Activated CD4-positive, alpha-beta memory T cell treated with anti-CD3 and anti-CD28 coated beads for 36 hours (primary cell): ENCODE measurements at regions not wholly inside any gene's neighbourhood (a gene's known extent, or its start where the extent isn't known, plus 50 kb on each side); places are given as distances from the start of the nearest gene placed in this dataset.

Experiments
- CTCF ChIA-PET: fragments of 350-600 bp; sonication (Branson Sonifier 250); formaldehyde crosslinking; loops from one replicate; lab custom pipeline; 2021; ENCODE audit warnings: antibody characterized with exemption, inconsistent platforms; lab: Charles Lee
- POLR2A ChIA-PET: fragments of 350-600 bp; sonication (Branson Sonifier 250); formaldehyde crosslinking; loops from one replicate; lab custom pipeline; 2021; ENCODE audit warnings: antibody characterized with exemption; lab: Charles Lee
- DNase-seq: peaks from one replicate; pipeline ENCODE4 v3.0.0-alpha.2; 2020
- H3K27ac Mint-ChIP-seq: one replicate; pipeline ENCODE4 v1.8.0; 2021; ENCODE audit warnings: mixed read lengths
- H3K27me3 Mint-ChIP-seq: one replicate; pipeline ENCODE4 v1.8.0; 2021; ENCODE audit warnings: mixed read lengths
- H3K36me3 Mint-ChIP-seq: one replicate; pipeline ENCODE4 v1.8.0; 2021; ENCODE audit warnings: mixed read lengths
- H3K4me1 Mint-ChIP-seq: one replicate; pipeline ENCODE4 v1.8.0; 2021; ENCODE audit warnings: low read depth, mixed read lengths
- H3K4me3 Mint-ChIP-seq: one replicate; pipeline ENCODE4 v1.8.0; 2021; ENCODE audit warnings: mild to moderate bottlenecking, mixed read lengths
- H3K9me3 Mint-ChIP-seq: one replicate; pipeline ENCODE4 v1.8.0; 2021; ENCODE audit warnings: mixed read lengths
- intact Hi-C: fragments of 100-400 bp; cut with micrococcal nuclease; formaldehyde crosslinking; loops from one replicate; pipeline ENCODE4 v1.15.1; 2023

DNA sequence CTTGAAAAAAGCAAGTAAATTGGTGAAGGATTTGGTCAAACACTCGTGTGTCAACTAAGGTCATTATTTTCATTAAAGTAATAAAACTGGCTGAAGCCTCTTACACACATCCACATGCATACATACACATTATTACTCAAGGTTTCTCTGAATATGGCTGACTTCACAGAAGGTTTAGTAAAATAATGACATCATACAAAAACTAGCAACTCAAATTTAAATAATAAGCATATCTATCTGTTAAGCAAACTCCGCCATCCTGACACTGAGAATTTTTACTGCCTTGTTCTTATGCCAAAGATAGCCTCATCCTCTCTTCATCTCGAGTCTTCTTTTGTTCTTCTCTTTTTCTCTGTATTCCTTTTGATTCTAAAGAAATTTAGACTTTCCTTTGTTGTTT lies 739.1 kb downstream of the GBE1 start:
- Mint-ChIP-seq H3K9me3 (peaks cover 14% of the 10 kb centered on the region), H3K36me3 (no peaks in the 10 kb centered on the region), H3K4me3 (no peak overlapping the region), H3K27ac (no peak overlapping the region), H3K27me3 (no peaks in the 10 kb centered on the region), H3K4me1 (no peaks in the 10 kb centered on the region)
- no peak for DNase-seq
- intact Hi-C loops: no loop called here
- ChIA-PET POLR2A (no interaction called here), CTCF (no interaction called here)

DNA sequence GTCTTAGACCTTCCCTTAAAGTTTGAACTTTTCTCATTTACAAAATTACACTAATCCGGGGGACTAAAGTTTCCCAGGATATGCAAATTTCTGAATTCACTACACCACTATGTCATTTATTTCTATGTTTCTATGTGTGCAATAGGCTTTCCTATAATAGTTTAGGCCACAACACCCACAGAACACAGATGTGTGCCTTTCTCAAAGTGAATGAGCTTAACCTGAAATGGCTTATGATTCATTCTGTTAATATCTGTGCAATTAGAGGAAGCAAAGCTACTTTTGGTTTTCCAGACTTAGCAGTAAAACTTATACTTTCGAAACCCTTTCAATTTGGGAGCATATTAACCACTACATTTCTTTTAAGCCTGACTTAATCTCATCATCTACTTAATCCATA lies 748.1 kb downstream of the GBE1 start:
- POLR2A ChIA-PET: no interaction called here
- H3K27ac Mint-ChIP-seq: no peak overlapping the region

DNA sequence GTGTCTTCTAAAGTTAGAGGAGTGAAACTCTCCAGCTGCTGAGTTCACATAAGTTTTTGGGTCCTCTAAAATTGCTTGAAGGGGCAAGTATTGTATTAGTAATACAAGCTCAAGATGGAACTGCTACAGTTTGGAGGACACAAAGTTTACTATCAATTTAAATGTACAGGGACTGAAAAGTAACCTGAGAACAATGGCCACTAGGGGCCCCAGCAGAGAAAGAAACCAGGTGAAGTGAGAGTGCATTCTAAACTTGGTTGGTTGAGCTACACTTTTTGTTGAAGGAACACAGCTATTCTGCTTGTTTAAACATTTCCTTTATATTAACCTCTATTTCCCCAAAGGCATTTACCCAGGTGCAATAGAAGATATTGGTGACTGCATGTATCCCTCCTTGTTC lies 755.5 kb downstream of the GBE1 start:
- H3K27ac Mint-ChIP-seq: no peak overlapping the region
- H3K36me3 Mint-ChIP-seq: no peaks in the 10 kb centered on the region
- DNase-seq: no peak
- no peaks in the 10 kb centered on the region for H3K27me3 Mint-ChIP-seq
- intact Hi-C loops: no loop called here
- no peak overlapping the region for H3K4me3 Mint-ChIP-seq
- no peaks in the 10 kb centered on the region for H3K4me1 Mint-ChIP-seq
- H3K9me3 Mint-ChIP-seq: peaks cover 15% of the 10 kb centered on the region
- ChIA-PET POLR2A (no interaction called here), CTCF (no interaction called here)

More for the DNA sequence above, 748.1 kb downstream of the GBE1 start:
- H3K27me3 Mint-ChIP-seq: no peaks in the 10 kb centered on the region
- no peak overlapping the region for H3K4me3 Mint-ChIP-seq
- H3K4me1 Mint-ChIP-seq: no peaks in the 10 kb centered on the region
- H3K9me3 Mint-ChIP-seq: peaks cover 11% of the 10 kb centered on the region
- CTCF ChIA-PET: no interaction called here
- no peaks in the 10 kb centered on the region for H3K36me3 Mint-ChIP-seq
- intact Hi-C loops: no loop called here
- DNase-seq: no peak

DNA sequence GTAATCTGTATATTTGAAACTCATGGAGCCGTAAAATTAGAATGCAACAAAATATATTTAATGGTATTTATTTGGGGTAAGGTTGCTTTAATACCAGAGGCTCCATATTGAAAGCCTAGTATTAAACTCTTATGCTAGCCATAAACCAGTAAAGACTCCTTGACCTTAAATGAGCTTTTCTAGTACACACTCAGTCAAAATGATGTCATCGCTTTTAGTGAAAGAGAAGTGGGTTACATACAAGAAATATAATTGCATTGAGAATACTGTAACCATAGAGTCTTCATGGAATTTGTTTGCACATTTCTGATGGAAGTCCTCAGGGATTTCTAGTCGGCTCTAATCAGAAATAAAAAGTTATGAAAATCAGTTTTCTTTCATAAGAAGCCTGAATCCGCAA lies 757.6 kb downstream of the GBE1 start:
- no peaks in the 10 kb centered on the region for H3K36me3 Mint-ChIP-seq
- H3K9me3 Mint-ChIP-seq: peaks cover 16% of the 10 kb centered on the region
- no peak overlapping the region for H3K27ac Mint-ChIP-seq
- POLR2A ChIA-PET: no interaction called here
- H3K4me3 Mint-ChIP-seq: no peak overlapping the region
- H3K4me1 Mint-ChIP-seq: no peaks in the 10 kb centered on the region
- intact Hi-C loops: no loop called here
- no peaks in the 10 kb centered on the region for H3K27me3 Mint-ChIP-seq
- CTCF ChIA-PET: no interaction called here
- DNase-seq: no peak

DNA sequence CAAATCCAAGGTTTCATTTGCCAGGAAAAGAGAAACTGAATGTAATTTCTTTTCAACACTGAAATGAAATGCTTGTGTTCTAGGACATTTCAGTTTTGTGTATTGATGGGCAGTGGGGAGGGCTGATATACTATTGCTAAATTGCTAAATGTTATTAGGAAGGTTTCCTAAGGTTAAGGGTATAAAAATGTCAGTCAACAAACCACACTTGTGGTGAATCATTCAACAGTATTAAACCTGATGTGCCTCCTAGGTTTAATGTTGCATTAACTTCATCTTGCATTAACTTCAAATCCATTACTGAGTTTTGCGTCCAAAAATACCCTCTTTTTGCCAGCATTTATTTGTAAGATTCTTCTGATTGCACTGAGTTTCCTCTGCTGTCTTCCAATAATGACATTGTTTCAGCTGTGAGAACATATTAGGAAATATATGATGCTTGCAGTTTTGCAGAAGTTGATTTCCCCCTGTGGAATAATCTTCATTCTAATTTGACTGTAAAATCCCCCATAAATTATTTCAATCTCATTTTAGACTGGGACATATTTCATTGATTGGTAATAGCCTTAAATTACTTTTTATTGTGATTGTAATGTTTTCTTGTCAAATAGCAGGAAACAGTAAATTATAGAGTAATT lies 758.3 kb downstream of the GBE1 start:
- no peaks in the 10 kb centered on the region for H3K36me3 Mint-ChIP-seq
- H3K4me3 Mint-ChIP-seq: no peak overlapping the region
- intact Hi-C loops: no loop called here
- CTCF ChIA-PET: no interaction called here
- H3K4me1 Mint-ChIP-seq: no peaks in the 10 kb centered on the region
- peaks cover 16% of the 10 kb centered on the region for H3K9me3 Mint-ChIP-seq
- POLR2A ChIA-PET: no interaction called here
- no peaks in the 10 kb centered on the region for H3K27me3 Mint-ChIP-seq
- H3K27ac Mint-ChIP-seq: no peak overlapping the region
- DNase-seq: no peak

DNA sequence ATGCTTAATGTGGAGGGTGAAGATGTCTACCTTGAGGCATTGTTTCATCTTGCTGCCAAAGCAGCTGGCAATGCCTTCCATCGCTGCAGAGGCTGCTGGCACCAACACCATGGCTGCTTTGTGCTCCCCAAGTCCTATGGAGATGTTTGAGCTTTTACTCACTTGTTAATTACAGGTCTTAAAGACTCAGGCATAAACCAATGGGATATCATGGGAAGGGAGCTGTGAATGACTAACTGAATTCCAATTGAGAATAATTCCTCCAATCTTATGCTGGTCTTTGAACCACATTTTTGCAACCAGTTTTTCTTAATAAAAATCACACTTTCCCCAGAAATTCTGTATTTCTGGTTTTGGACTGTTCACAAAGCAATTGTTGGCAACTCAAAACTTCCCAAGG lies 762.0 kb downstream of the GBE1 start:
- intact Hi-C loops: no loop called here
- ChIA-PET POLR2A (no interaction called here), CTCF (interaction anchor here (0.5 kb wide), 1 partner anchor 32 kb away, joined by 3 read pairs; no protein-coding TSS in a partner anchor)
- Mint-ChIP-seq H3K9me3 (peaks cover 10% of the 10 kb centered on the region), H3K36me3 (no peaks in the 10 kb centered on the region), H3K4me3 (no peak overlapping the region), H3K27ac (no peak overlapping the region), H3K27me3 (no peaks in the 10 kb centered on the region), H3K4me1 (no peaks in the 10 kb centered on the region)
- DNase-seq: no peak

DNA sequence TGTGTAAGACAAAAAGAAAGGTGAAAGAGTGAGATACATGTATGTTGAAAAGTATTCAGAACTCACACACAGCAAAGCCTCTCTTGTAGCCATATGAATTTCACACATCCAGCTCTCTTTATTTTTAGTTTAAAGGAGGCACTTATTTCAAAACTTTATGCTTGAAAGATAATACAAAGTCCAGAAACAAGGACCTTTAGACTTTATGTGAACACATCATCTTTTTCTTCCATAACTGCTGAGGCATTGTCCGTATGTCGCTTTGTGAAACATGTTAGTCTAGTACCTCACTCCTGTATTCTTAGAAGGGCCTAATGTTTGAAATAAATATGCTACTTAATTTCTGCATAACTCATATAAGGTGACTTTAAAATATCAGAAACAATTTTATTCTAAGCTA lies 763.4 kb downstream of the GBE1 start:
- POLR2A ChIA-PET: no interaction called here
- Mint-ChIP-seq H3K27me3 (no peaks in the 10 kb centered on the region), H3K36me3 (no peaks in the 10 kb centered on the region), H3K27ac (no peak overlapping the region), H3K9me3 (peaks cover 15% of the 10 kb centered on the region), H3K4me1 (no peaks in the 10 kb centered on the region), H3K4me3 (no peak overlapping the region)
- DNase-seq: no peak
- intact Hi-C loops: no loop called here
- CTCF ChIA-PET: no interaction called here

DNA sequence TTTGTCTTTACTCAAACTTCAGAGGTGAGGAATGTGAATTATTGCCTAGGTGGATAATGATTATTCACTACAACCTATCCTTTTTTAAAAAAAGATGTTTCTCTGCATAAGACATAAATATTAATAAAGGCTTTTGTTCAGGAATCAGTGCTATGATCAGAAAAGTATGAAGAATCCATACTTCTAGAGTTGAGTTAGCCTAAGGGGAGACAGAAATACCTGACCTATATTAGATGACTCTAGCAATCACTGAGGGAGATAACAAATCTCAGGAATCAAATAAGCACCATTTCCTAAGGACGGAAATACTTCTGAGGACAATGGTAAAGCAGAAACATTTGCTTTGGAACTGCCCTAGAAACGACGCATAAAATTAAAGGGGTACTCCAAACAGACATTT lies 763.8 kb downstream of the GBE1 start:
- DNase-seq: no peak
- Mint-ChIP-seq H3K4me1 (no peaks in the 10 kb centered on the region), H3K9me3 (peaks cover 18% of the 10 kb centered on the region), H3K27ac (no peak overlapping the region), H3K27me3 (no peaks in the 10 kb centered on the region), H3K36me3 (no peaks in the 10 kb centered on the region), H3K4me3 (no peak overlapping the region)
- POLR2A ChIA-PET: no interaction called here
- intact Hi-C loops: no loop called here
- CTCF ChIA-PET: no interaction called here

DNA sequence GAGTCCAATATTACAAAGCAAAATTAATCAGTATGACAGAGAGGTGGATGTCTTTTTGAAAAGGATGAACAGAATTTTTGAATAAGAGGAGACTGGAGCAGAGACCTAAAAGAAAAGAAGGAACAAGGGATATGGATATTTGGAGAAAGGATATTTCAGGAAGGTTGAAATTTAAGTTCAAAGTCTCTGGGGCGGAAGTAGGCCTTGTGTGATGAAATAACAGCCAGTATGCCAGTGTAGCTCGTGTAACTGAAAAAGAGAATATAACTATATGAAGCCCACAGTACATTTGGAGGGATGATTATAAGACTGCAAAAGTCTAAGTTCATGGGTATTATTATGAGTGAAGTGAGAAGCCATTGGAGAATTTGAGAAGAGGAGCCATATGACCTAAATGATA lies 766.7 kb downstream of the GBE1 start:
- Mint-ChIP-seq H3K27ac (no peak overlapping the region), H3K4me3 (no peak overlapping the region), H3K9me3 (peaks cover 24% of the 10 kb centered on the region), H3K36me3 (no peaks in the 10 kb centered on the region), H3K27me3 (no peaks in the 10 kb centered on the region), H3K4me1 (no peaks in the 10 kb centered on the region)
- CTCF ChIA-PET: no interaction called here
- DNase-seq: no peak
- intact Hi-C loops: no loop called here
- POLR2A ChIA-PET: no interaction called here

DNA sequence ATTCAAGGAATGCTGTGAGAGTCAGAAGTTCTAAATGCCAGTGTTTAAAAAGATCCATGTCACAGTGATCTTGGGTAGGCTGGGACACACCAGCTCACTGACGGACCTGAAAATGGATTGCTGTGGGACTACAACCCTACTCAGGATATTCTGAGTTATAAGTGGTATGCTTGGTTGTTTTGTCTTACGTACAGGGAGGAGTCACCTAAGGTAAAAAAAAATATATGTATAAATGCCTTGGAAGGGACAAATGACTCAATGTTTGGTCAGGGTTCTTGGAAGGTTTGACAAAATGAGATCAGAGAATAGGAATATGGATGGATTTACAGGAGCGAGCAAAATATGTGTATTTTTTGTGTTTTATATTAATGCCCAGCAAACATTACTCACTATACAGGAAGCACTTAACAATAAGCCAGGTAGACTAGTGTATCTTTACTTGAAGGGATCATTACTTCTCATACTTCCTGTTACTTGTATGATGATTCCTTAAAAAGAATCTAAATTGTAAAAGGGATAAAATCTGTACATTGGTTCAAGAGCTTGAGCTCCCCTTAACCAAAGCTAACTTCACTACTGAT lies 767.3 kb downstream of the GBE1 start:
- DNase-seq: no peak
- intact Hi-C loops: no loop called here
- POLR2A ChIA-PET: no interaction called here
- H3K36me3 Mint-ChIP-seq: no peaks in the 10 kb centered on the region
- H3K27ac Mint-ChIP-seq: no peak overlapping the region
- H3K27me3 Mint-ChIP-seq: no peaks in the 10 kb centered on the region
- no peak overlapping the region for H3K4me3 Mint-ChIP-seq
- H3K4me1 Mint-ChIP-seq: no peaks in the 10 kb centered on the region
- CTCF ChIA-PET: no interaction called here
- H3K9me3 Mint-ChIP-seq: peaks cover 22% of the 10 kb centered on the region

DNA sequence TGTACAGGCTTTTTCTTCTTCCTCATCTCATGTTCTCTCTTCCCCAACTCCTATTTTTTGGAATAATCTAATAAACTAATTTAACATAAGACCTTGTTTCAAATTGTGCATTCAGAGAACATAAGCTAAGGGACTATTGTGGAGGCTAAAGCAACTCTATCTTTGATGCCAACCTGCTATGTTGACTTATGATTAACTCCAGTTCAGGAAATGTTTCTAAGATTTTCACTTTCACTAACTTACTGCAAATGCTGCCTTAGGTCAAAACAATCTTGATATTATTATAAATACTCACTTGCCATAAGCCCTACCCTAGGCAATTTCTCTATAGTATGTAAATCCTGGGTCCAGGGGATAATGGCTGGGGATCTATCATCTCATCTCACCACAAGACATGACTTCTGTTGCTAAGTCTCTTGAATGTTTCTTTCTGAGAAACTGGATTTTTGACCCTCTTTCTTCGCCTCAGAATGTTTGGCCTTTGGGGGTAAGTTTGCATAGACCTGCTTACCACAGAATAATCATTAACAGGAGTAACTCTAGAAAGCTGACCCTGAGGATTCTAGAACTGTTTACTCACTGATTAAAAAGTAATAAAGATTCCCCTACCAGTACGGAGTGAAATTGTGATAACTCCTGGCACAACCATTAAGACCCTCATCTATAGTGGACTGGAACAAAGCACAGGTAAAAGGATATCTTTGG lies 768.1 kb downstream of the GBE1 start:
- DNase-seq: no peak
- H3K9me3 Mint-ChIP-seq: peaks cover 22% of the 10 kb centered on the region
- no peak overlapping the region for H3K27ac Mint-ChIP-seq
- H3K36me3 Mint-ChIP-seq: no peaks in the 10 kb centered on the region
- H3K4me1 Mint-ChIP-seq: no peaks in the 10 kb centered on the region
- intact Hi-C loops: no loop called here
- no peaks in the 10 kb centered on the region for H3K27me3 Mint-ChIP-seq
- ChIA-PET POLR2A (no interaction called here), CTCF (no interaction called here)
- no peak overlapping the region for H3K4me3 Mint-ChIP-seq

DNA sequence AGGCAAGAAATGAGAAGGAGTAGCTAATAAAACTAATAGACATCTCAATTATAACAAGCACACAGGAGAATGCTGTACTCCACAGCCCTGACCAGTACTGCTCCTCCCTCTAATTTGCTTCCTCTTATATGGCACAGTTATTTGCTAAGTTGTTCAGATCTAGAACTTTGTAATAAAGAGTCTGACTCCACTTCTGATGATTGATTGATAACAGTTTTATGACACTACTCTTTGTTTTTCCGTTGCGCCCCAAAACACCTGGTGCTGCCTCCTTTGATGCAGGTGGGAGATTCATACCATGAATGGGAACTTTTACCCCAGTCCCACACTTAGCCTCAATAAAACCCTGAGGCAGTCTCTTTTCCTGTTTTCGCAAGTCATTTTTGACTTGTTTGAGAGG lies 777.7 kb downstream of the GBE1 start:
- H3K27ac Mint-ChIP-seq: no peak overlapping the region
- peaks cover 13% of the 10 kb centered on the region for H3K9me3 Mint-ChIP-seq
- no peaks in the 10 kb centered on the region for H3K27me3 Mint-ChIP-seq
- no peak for DNase-seq
- intact Hi-C loops: no loop called here
- no peaks in the 10 kb centered on the region for H3K4me1 Mint-ChIP-seq
- H3K4me3 Mint-ChIP-seq: no peak overlapping the region
- no peaks in the 10 kb centered on the region for H3K36me3 Mint-ChIP-seq
- POLR2A ChIA-PET: no interaction called here
- CTCF ChIA-PET: no interaction called here
